ENCODE measurements at regions not wholly inside any gene's neighbourhood (a gene's known extent, or its start where the extent isn't known, plus 50 kb on each side); places are given as distances from the start of the nearest gene placed in this dataset.

- H3K27me3 ChIP-seq (replicated peaks; ENCODE audit: control insufficient read depth, insufficient read depth, low read length): no peaks in the 10 kb centered on the region
- H3K36me3 ChIP-seq (ENCODE audit: control insufficient read depth, insufficient read depth, low read length): no peaks in the 10 kb centered on the region
- H3K4me3 ChIP-seq (replicated peaks; ENCODE audit: low read depth, low read length): no peak overlapping the region
- TF ChIP-seq CTCF (IDR thresholded peaks at IDR 0.05; ENCODE audit: insufficient read depth, low read length, poor library complexity, severe bottlenecking): no peak
- no peak for DNase-seq (ENCODE audit: extremely low read depth, insufficient read length)
Measured at GRCh38 chr1:57623039-57623790, 199.4 kb upstream of the DAB1 start.

GRCh38 chr1:57621776-57622175 lies 197.9 kb upstream of the DAB1 start:
- DNase-seq (ENCODE audit: extremely low read depth, insufficient read length): no peak
- Histone ChIP-seq H3K27me3 (replicated peaks; ENCODE audit: control insufficient read depth, insufficient read depth, low read length) (no peaks in the 10 kb centered on the region; the same call in 1 of the 2 replicates), H3K36me3 (ENCODE audit: control insufficient read depth, insufficient read depth, low read length) (no peaks in the 10 kb centered on the region), H3K4me3 (replicated peaks; ENCODE audit: low read depth, low read length) (no peak overlapping the region)
- TF ChIP-seq CTCF (IDR thresholded peaks at IDR 0.05; ENCODE audit: insufficient read depth, low read length, poor library complexity, severe bottlenecking): no peak

- Histone ChIP-seq H3K27me3 (replicated peaks; ENCODE audit: control insufficient read depth, insufficient read depth, low read length) (no peaks in the 10 kb centered on the region; the same call in 1 of the 2 replicates), H3K36me3 (ENCODE audit: control insufficient read depth, insufficient read depth, low read length) (no peaks in the 10 kb centered on the region), H3K4me3 (replicated peaks; ENCODE audit: low read depth, low read length) (no peak overlapping the region)
- DNase-seq (ENCODE audit: extremely low read depth, insufficient read length): no peak
- TF ChIP-seq CTCF (IDR thresholded peaks at IDR 0.05; ENCODE audit: insufficient read depth, low read length, poor library complexity, severe bottlenecking): no peak
Measured at GRCh38 chr1:57620605-57621004, 196.7 kb upstream of the DAB1 start.

- Histone ChIP-seq H3K27me3 (replicated peaks; ENCODE audit: control insufficient read depth, insufficient read depth, low read length) (no peaks in the 10 kb centered on the region; the same call in 1 of the 2 replicates), H3K36me3 (ENCODE audit: control insufficient read depth, insufficient read depth, low read length) (no peaks in the 10 kb centered on the region), H3K4me3 (replicated peaks; ENCODE audit: low read depth, low read length) (no peak overlapping the region)
- no peak for DNase-seq (ENCODE audit: extremely low read depth, insufficient read length)
- TF ChIP-seq CTCF (IDR thresholded peaks at IDR 0.05; ENCODE audit: insufficient read depth, low read length, poor library complexity, severe bottlenecking): no peak
Measured at GRCh38 chr1:57616921-57617320, 193.1 kb upstream of the DAB1 start.

GRCh38 chr1:57615956-57616355 lies 192.1 kb upstream of the DAB1 start:
- Histone ChIP-seq H3K36me3 (ENCODE audit: control insufficient read depth, insufficient read depth, low read length) (no peaks in the 10 kb centered on the region), H3K27me3 (replicated peaks; ENCODE audit: control insufficient read depth, insufficient read depth, low read length) (no peaks in the 10 kb centered on the region; the same call in 1 of the 2 replicates), H3K4me3 (replicated peaks; ENCODE audit: low read depth, low read length) (no peak overlapping the region)
- no peak for DNase-seq (ENCODE audit: extremely low read depth, insufficient read length)
- no peak for TF ChIP-seq CTCF (IDR thresholded peaks at IDR 0.05; ENCODE audit: insufficient read depth, low read length, poor library complexity, severe bottlenecking)

All from GM06990 (cell line).